ENCODE measurements at regions not wholly inside any gene's neighbourhood (a gene's known extent, or its start where the extent isn't known, plus 50 kb on each side); places are given as distances from the start of the nearest gene placed in this dataset.
A peak's percentile ranks its signal among the peaks of the same experiment; 100 is the strongest.

DNA sequence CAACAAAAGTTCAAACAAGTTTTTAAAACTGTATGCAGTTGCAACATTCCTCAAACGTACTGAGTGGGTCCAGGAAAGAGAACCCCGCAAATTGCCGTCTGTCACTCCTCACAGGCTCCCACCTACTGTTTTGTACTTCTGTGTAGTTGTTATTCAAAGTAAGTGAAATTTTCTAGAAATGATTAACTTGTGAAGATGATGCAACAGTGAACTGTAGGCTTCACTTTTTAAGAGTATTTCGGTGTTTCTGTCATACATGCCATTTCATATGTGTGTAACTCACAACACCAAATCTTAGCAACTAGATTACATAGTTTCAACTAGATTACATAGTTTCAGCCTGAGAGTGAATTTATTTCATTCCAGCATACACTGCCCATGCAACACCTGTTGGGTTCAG lies 226.0 kb upstream of the TANK start:
- Histone ChIP-seq H3K36me3 (ENCODE audit: control insufficient read depth in 1 of 2, insufficient read depth in 2 of 2, low read length in 2 of 2) (no peaks in the 10 kb centered on the region), H3K4me1 (ENCODE audit: control insufficient read depth in 1 of 2, insufficient read depth in 2 of 2, low read length in 2 of 2) (no peaks in the 10 kb centered on the region), H3K4me3 (ENCODE audit: low read depth in 1 of 2, low read length in 2 of 2) (no peak overlapping the region), H3K27me3 (ENCODE audit: control insufficient read depth in 1 of 2, insufficient read depth in 2 of 2, low read length in 2 of 2) (no peaks in the 10 kb centered on the region), H3K9me3 (ENCODE audit: control insufficient read depth in 1 of 2, low read length in 2 of 2) (no peaks in the 10 kb centered on the region), H3K27ac (ENCODE audit: low read depth, low read length) (no peak overlapping the region), H3K9ac (ENCODE audit: low read depth in 1 of 2, low read length in 2 of 2) (no peak overlapping the region)

DNA sequence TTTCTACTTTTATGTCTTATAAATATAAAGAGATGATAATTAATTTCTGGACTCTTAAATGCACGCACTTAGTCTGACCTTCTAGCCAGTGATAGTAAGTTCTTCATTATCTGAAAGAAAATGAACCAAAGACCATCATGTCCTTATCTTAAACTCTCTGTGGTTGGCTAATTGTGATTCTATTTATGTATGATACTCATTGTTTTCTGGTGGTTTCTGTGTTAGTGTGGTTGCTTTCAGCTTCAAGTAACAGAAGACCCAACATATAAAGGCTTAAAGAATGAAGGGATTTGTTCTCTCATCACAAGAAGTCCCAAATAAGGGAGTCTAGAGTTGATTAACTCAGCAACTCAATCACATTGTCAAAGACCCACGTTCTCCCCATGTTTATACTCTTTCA lies 225.2 kb upstream of the TANK start:
- no peak overlapping the region for H3K9ac ChIP-seq (ENCODE audit: low read depth in 1 of 2, low read length in 2 of 2)
- H3K9me3 ChIP-seq (ENCODE audit: control insufficient read depth in 1 of 2, low read length in 2 of 2), result no peaks in the 10 kb centered on the region
- no peak overlapping the region for H3K27ac ChIP-seq (ENCODE audit: low read depth, low read length)
- H3K4me3 ChIP-seq (ENCODE audit: low read depth in 1 of 2, low read length in 2 of 2), result no peak overlapping the region
- no peaks in the 10 kb centered on the region for H3K27me3 ChIP-seq (ENCODE audit: control insufficient read depth in 1 of 2, insufficient read depth in 2 of 2, low read length in 2 of 2)
- H3K36me3 ChIP-seq (ENCODE audit: control insufficient read depth in 1 of 2, insufficient read depth in 2 of 2, low read length in 2 of 2), result no peaks in the 10 kb centered on the region
- no peaks in the 10 kb centered on the region for H3K4me1 ChIP-seq (ENCODE audit: control insufficient read depth in 1 of 2, insufficient read depth in 2 of 2, low read length in 2 of 2)

DNA sequence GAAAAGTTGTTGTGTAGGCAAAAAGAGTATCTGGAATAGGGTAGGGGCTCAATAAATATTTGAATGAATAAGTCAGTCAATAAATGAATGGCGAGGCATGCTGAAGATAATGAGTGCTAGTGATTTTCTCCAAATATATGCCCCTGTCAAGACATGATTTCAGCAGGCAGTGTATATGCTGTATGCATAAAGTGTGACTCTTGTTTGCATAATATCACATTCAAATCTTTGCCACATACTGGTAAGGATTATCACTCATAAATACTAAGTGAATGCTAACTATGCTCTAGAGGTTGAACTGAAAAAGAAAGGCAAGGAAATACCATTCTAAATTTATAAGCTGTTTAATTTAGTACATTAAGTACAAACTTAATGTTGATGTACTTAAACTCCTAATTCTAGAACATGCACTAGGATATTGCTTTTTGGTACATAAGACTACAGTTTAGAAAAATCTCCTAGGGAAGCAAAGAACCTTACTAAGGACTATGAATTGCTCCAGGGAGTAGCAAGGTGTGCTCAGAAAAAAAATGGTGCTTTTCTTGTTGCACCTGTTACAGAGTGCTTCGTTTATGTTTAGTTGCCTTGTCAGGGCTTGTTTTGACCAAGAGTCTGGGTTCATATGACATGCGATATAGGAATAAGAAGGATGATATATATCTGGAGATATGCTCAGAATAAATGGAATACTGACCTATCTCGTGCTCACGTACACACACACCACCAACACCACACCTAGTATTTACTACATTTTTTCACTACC lies 224.0 kb upstream of the TANK start:
- Histone ChIP-seq H3K27ac (ENCODE audit: low read depth, low read length) (no peak overlapping the region), H3K9ac (ENCODE audit: low read depth in 1 of 2, low read length in 2 of 2) (no peak overlapping the region), H3K36me3 (ENCODE audit: control insufficient read depth in 1 of 2, insufficient read depth in 2 of 2, low read length in 2 of 2) (no peaks in the 10 kb centered on the region), H3K4me1 (ENCODE audit: control insufficient read depth in 1 of 2, insufficient read depth in 2 of 2, low read length in 2 of 2) (peaks cover 0 to 5% of the 10 kb centered on the region in 2 donors), H3K27me3 (ENCODE audit: control insufficient read depth in 1 of 2, insufficient read depth in 2 of 2, low read length in 2 of 2) (no peaks in the 10 kb centered on the region), H3K4me3 (ENCODE audit: low read depth in 1 of 2, low read length in 2 of 2) (no peak overlapping the region), H3K9me3 (ENCODE audit: control insufficient read depth in 1 of 2, low read length in 2 of 2) (no peaks in the 10 kb centered on the region)

DNA sequence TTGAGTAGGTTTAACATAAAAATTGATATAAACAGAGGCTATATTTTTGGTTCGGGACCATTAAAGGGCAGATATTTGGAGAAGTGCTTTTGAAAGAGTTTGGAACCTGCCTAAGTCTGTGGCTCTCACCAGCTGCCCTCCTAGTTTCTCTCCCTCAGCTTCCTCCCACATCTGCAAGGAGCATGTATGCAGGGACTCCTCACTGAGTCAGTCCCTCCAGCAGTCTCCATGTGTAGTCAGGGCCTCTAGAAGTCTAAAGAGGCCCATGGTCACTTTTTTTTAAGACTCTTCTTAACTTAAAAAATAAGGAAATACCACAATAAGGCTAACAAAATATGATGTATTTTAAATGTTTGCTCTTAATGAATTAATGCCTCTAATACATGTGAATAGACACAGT lies 220.0 kb upstream of the TANK start:
- Histone ChIP-seq H3K4me1 (ENCODE audit: control insufficient read depth in 1 of 2, insufficient read depth in 2 of 2, low read length in 2 of 2) (peaks cover 0 to 5% of the 10 kb centered on the region in 2 donors), H3K27me3 (ENCODE audit: control insufficient read depth in 1 of 2, insufficient read depth in 2 of 2, low read length in 2 of 2) (no peaks in the 10 kb centered on the region), H3K9me3 (ENCODE audit: control insufficient read depth in 1 of 2, low read length in 2 of 2) (no peaks in the 10 kb centered on the region), H3K27ac (ENCODE audit: low read depth, low read length) (no peak overlapping the region), H3K4me3 (ENCODE audit: low read depth in 1 of 2, low read length in 2 of 2) (no peak overlapping the region), H3K36me3 (ENCODE audit: control insufficient read depth in 1 of 2, insufficient read depth in 2 of 2, low read length in 2 of 2) (no peaks in the 10 kb centered on the region), H3K9ac (ENCODE audit: low read depth in 1 of 2, low read length in 2 of 2) (no peak overlapping the region)

DNA sequence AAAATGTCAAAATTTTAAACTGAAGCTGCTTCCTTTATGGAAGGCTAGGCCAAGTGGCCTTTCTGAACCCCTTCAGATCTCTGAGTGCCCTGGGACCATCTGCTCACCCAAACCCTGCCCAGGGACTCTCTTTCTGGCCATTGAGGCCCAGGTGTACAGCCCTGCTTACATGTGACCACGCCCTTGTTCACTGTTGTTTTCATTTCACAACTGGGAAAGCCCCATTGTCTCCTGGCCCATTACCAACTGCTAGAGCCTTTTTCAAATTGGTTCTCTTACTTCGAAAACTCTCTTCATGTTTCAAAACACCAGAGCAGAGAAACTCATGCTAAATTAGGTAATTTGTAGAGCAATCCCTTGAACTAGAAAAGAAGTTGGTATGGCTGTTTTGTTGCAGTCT lies 219.5 kb upstream of the TANK start:
- Histone ChIP-seq H3K36me3 (ENCODE audit: control insufficient read depth in 1 of 2, insufficient read depth in 2 of 2, low read length in 2 of 2) (no peaks in the 10 kb centered on the region), H3K9me3 (ENCODE audit: control insufficient read depth in 1 of 2, low read length in 2 of 2) (no peaks in the 10 kb centered on the region), H3K27ac (ENCODE audit: low read depth, low read length) (no peak overlapping the region), H3K4me3 (ENCODE audit: low read depth in 1 of 2, low read length in 2 of 2) (no peak overlapping the region), H3K9ac (ENCODE audit: low read depth in 1 of 2, low read length in 2 of 2) (no peak overlapping the region), H3K27me3 (ENCODE audit: control insufficient read depth in 1 of 2, insufficient read depth in 2 of 2, low read length in 2 of 2) (no peaks in the 10 kb centered on the region), H3K4me1 (ENCODE audit: control insufficient read depth in 1 of 2, insufficient read depth in 2 of 2, low read length in 2 of 2) (peaks cover 0 to 5% of the 10 kb centered on the region in 2 donors)

DNA sequence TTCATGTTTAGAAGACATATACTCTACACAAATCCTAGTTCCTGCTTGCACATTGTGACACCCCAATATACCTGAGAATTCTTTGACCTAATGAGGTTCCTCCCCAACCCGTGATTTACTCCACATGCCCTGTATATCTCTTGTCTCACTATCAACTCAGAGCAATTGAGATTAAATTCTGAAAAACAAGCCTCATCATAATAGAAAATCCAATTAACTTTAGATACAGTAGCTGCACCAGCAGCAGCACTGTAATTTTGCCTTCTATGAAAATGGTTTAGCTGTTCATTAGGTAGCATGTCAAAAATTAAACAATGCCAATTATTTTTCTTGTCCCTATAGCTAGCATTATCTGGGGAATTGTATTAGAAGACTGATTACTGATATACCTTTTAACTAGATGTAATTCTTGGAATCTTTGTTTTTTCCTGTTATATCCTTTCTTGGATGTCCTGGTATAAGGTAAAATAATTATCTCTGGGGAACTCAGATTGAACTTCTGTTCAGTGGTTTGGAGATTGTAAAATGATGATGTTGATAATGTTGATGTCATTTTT lies 218.9 kb upstream of the TANK start:
- H3K9ac ChIP-seq (ENCODE audit: low read depth in 1 of 2, low read length in 2 of 2), result no peak overlapping the region
- no peak overlapping the region for H3K4me3 ChIP-seq (ENCODE audit: low read depth in 1 of 2, low read length in 2 of 2)
- no peaks in the 10 kb centered on the region for H3K9me3 ChIP-seq (ENCODE audit: control insufficient read depth in 1 of 2, low read length in 2 of 2)
- no peaks in the 10 kb centered on the region for H3K36me3 ChIP-seq (ENCODE audit: control insufficient read depth in 1 of 2, insufficient read depth in 2 of 2, low read length in 2 of 2)
- no peaks in the 10 kb centered on the region for H3K27me3 ChIP-seq (ENCODE audit: control insufficient read depth in 1 of 2, insufficient read depth in 2 of 2, low read length in 2 of 2)
- peaks cover 0 to 5% of the 10 kb centered on the region in 2 donors for H3K4me1 ChIP-seq (ENCODE audit: control insufficient read depth in 1 of 2, insufficient read depth in 2 of 2, low read length in 2 of 2)
- no peak overlapping the region for H3K27ac ChIP-seq (ENCODE audit: low read depth, low read length)

GRCh38 chr2:160942476-160943142 lies 217.6 kb upstream of the TANK start:
- Histone ChIP-seq H3K9me3 (ENCODE audit: control insufficient read depth in 1 of 2, low read length in 2 of 2) (no peaks in the 10 kb centered on the region), H3K27me3 (ENCODE audit: control insufficient read depth in 1 of 2, insufficient read depth in 2 of 2, low read length in 2 of 2) (no peaks in the 10 kb centered on the region), H3K36me3 (ENCODE audit: control insufficient read depth in 1 of 2, insufficient read depth in 2 of 2, low read length in 2 of 2) (no peaks in the 10 kb centered on the region), H3K27ac (ENCODE audit: low read depth, low read length) (no peak overlapping the region), H3K4me3 (ENCODE audit: low read depth in 1 of 2, low read length in 2 of 2) (no peak overlapping the region), H3K9ac (ENCODE audit: low read depth in 1 of 2, low read length in 2 of 2) (no peak overlapping the region), H3K4me1 (ENCODE audit: control insufficient read depth in 1 of 2, insufficient read depth in 2 of 2, low read length in 2 of 2) (peaks cover 0 to 5% of the 10 kb centered on the region in 2 donors)

DNA sequence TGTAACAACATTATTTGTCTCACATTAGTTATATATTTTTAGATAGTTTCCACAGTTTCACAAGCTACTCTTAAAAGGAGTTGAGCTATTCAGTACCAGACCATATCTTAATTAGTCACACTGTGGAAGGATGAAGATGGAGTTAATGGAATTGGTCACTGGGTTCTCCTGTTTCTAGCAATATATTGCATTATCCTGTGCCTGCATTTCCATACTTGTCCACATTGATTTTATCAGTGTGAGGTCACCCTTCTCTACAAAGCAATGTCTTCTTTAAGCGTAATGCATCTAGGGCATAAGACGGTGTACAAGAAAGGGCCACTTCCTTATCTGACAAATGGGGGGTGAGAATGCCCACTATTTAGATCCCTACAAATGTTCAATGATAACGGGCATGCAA lies 216.8 kb upstream of the TANK start:
- Histone ChIP-seq H3K27me3 (ENCODE audit: control insufficient read depth in 1 of 2, insufficient read depth in 2 of 2, low read length in 2 of 2) (no peaks in the 10 kb centered on the region), H3K4me1 (ENCODE audit: control insufficient read depth in 1 of 2, insufficient read depth in 2 of 2, low read length in 2 of 2) (peaks cover 0 to 5% of the 10 kb centered on the region in 2 donors), H3K4me3 (ENCODE audit: low read depth in 1 of 2, low read length in 2 of 2) (no peak overlapping the region), H3K27ac (ENCODE audit: low read depth, low read length) (no peak overlapping the region), H3K9ac (ENCODE audit: low read depth in 1 of 2, low read length in 2 of 2) (no peak overlapping the region), H3K36me3 (ENCODE audit: control insufficient read depth in 1 of 2, insufficient read depth in 2 of 2, low read length in 2 of 2) (no peaks in the 10 kb centered on the region), H3K9me3 (ENCODE audit: control insufficient read depth in 1 of 2, low read length in 2 of 2) (no peaks in the 10 kb centered on the region)

DNA sequence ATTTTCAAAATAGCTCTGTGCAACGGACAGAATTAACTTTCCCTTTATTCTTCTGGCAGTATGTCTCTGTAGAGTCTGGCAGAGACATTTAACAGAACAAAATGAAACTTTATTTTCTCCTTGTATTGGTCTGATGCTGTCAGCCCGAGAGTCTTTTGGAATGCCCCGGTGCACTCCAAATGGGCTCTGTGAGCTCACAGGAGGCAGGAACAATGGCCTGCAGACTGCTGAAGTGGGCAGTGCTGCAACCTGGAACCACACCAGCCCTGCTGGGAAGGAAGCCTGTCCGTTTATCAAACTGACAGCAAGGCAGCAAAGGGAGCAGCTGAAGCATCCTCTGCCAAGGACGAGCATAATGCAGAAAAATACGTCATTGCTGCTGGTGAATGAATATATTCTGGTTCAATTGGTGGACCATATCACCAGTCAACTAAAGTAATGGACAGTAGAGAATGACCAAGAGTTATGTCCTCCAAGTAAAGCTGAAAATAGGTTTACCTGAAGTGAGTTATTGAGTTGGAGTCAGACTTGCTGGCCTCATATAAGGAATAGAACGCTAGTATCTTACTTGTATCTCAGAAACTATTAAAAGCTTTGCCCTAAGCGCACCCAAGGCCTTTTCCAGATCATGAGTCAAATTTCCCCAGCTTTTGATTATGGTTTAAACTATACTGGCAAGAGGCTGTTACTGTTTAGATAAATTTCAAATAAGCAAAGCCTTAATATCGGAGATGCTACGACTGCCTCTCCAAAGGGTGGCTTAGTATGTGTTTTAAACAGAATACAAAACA lies 207.6 kb upstream of the TANK start:
- Histone ChIP-seq H3K36me3 (ENCODE audit: control insufficient read depth in 1 of 2, insufficient read depth in 2 of 2, low read length in 2 of 2) (no peaks in the 10 kb centered on the region), H3K27ac (ENCODE audit: low read depth, low read length) (no peak overlapping the region), H3K9me3 (ENCODE audit: control insufficient read depth in 1 of 2, low read length in 2 of 2) (no peaks in the 10 kb centered on the region), H3K27me3 (ENCODE audit: control insufficient read depth in 1 of 2, insufficient read depth in 2 of 2, low read length in 2 of 2) (no peaks in the 10 kb centered on the region), H3K4me1 (ENCODE audit: control insufficient read depth in 1 of 2, insufficient read depth in 2 of 2, low read length in 2 of 2) (no peaks in the 10 kb centered on the region), H3K4me3 (ENCODE audit: low read depth in 1 of 2, low read length in 2 of 2) (peak overlapping the region in 1 of 2 donors; percentile 15), H3K9ac (ENCODE audit: low read depth in 1 of 2, low read length in 2 of 2) (no peak overlapping the region)

DNA sequence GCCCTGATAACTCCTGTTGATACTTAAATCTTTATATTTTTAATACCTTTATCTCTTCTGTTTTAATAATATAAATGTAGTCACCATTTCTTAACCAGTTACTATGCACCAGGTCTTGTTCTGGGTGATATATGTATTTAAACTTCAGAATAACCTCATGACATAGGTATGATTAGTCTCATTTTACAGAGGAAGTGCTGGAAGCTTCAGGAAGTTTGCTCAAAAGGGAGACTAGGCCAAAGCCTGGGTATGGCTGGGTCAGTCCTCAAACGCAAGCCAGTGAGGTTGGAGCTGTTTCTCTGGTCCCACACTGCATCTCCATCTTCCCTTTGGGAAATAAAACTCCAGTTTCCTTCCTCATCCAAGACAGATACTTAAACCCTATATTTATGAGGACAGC lies 204.7 kb upstream of the TANK start:
- H3K9ac ChIP-seq (ENCODE audit: low read depth in 1 of 2, low read length in 2 of 2), result no peak overlapping the region
- no peaks in the 10 kb centered on the region for H3K36me3 ChIP-seq (ENCODE audit: control insufficient read depth in 1 of 2, insufficient read depth in 2 of 2, low read length in 2 of 2)
- H3K9me3 ChIP-seq (ENCODE audit: control insufficient read depth in 1 of 2, low read length in 2 of 2), result no peaks in the 10 kb centered on the region
- H3K27me3 ChIP-seq (ENCODE audit: control insufficient read depth in 1 of 2, insufficient read depth in 2 of 2, low read length in 2 of 2), result no peaks in the 10 kb centered on the region
- H3K4me3 ChIP-seq (ENCODE audit: low read depth in 1 of 2, low read length in 2 of 2), result no peak overlapping the region
- no peaks in the 10 kb centered on the region for H3K4me1 ChIP-seq (ENCODE audit: control insufficient read depth in 1 of 2, insufficient read depth in 2 of 2, low read length in 2 of 2)
- no peak overlapping the region for H3K27ac ChIP-seq (ENCODE audit: low read depth, low read length)

All from duodenal mucosa (tissue), 2 donors.